ENCODE measurements at regions not wholly inside any gene's neighbourhood (a gene's known extent, or its start where the extent isn't known, plus 50 kb on each side); places are given as distances from the start of the nearest gene placed in this dataset.

DNA sequence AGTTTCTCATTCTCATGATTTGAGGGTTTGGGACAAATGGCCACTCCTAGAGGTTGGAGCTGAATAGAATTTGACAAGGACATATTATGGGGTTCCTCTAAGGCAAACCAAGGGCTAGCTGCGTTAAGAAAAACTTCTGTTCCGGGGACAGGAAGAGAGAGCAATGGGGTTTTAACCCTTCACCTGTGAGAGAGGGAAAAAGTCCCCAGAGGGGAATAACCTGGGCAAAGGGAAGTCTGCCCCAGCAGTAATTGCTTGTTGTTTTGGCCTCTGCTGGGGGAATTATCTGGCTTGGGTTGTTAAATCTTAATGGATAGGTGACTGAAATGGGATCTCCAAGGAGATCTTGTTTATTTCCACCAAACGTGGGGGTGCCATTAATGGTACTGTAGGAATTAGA, 110.1 kb upstream of the MOCS2 start:
- TF ChIP-seq, protein P1, sequence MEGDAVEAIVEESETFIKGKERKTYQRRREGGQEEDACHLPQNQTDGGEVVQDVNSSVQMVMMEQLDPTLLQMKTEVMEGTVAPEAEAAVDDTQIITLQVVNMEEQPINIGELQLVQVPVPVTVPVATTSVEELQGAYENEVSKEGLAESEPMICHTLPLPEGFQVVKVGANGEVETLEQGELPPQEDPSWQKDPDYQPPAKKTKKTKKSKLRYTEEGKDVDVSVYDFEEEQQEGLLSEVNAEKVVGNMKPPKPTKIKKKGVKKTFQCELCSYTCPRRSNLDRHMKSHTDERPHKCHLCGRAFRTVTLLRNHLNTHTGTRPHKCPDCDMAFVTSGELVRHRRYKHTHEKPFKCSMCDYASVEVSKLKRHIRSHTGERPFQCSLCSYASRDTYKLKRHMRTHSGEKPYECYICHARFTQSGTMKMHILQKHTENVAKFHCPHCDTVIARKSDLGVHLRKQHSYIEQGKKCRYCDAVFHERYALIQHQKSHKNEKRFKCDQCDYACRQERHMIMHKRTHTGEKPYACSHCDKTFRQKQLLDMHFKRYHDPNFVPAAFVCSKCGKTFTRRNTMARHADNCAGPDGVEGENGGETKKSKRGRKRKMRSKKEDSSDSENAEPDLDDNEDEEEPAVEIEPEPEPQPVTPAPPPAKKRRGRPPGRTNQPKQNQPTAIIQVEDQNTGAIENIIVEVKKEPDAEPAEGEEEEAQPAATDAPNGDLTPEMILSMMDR (optimal IDR thresholded peaks at IDR 0.05 in 1 of 3, IDR thresholded peaks at IDR 0.05 in 1 of 3, conservative IDR thresholded peaks at IDR 0.05 in 1 of 3; ENCODE audit: extremely low read depth in 1 of 3, insufficient read depth in 2 of 3, low read length in 3 of 3): no peak
- TF ChIP-seq EZH2 (IDR thresholded peaks at IDR 0.05; ENCODE audit: low read length): no peak

All from keratinocyte (primary cell).